Middle frontal gyrus (tissue), 1 donor: ENCODE measurements at regions not wholly inside any gene's neighbourhood (a gene's known extent, or its start where the extent isn't known, plus 50 kb on each side); places are given as distances from the start of the nearest gene placed in this dataset.

Experiments used
- DNase-seq: peaks from one replicate; pipeline ENCODE4 v3.0.0-alpha.2; 2015; ENCODE audit warnings: low spot score; ENCODE audit errors: extremely low spot score

DNA sequence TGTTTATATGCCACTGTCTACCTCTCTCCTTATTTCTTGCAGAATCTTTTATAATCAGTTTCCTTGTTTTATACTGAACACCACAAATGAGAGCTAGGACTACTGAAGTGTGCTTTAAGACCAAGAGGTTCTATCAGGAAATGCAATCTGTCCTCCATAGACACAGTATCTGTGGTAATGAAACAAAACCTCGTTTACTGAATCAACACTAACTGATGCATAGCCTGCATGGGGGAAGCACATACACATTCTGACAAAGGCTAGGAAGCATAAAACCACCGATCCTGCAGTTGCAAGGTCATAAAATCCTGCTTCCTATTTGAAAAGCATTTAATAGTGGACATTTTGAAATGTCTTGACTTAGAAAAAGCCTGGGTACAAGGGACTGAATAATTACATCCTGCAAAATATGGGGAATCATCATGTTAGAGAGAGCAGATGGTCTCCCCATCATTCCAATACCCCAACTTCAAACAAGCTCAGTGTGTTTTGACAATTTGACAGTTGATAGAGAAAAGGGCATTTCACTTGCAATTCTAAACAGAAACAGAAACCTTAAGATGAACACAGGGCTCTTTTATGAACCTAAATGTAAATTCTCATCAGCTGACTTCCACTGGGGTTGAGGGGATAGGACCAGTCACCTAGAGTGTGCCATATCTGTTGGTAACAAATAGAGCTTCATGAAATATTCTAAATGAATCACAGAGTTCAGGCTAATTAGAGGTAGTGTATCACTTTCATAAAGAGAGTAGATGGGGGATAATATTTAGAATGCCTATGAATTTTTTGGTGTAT is 1845.6 kb upstream of the PIK3C3 start:
- no peak for DNase-seq

GRCh38 chr18:40108596-40108995 is 1846.4 kb upstream of the PIK3C3 start:
- no peak for DNase-seq

DNA sequence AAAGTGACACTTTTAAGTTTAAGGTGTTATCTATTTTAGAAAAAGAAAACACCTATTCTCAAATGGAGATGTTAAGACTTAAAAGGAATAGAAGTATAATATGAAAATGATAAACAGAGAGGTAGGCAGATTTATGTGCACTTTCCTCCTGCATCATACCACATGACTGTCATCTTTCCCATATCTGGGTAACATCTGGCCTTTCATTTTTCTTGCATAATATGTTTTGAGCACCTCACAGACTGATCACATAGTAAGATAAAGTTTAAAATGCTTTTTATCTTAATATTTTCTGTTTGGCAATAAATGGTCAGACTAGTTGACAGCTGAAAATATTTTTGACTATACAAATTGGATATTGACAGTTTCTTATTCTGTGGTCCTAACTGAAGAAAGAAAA is 1852.1 kb upstream of the PIK3C3 start:
- DNase-seq: no peak

DNA sequence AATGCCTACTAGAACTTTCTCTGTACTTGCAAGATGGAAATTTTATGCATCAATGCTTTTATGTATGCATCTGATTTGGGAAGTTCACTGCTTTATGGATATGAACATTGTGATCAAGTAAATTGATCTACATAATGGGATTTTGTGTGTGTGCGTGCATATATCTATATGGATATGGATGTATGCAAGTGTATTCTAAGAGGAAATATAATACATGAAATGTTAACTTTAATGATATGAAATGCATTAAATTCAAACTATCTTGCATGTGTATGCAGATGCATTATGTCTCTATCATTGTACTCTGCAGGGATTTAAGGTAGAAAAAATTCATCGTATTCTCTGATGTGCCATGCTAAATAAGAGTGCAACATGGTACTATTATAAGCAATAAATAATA is 1855.4 kb upstream of the PIK3C3 start:
- no peak for DNase-seq

- DNase-seq: no peak
Observed at GRCh38 chr18:40096675-40097074, 1858.4 kb upstream of the PIK3C3 start.

DNA sequence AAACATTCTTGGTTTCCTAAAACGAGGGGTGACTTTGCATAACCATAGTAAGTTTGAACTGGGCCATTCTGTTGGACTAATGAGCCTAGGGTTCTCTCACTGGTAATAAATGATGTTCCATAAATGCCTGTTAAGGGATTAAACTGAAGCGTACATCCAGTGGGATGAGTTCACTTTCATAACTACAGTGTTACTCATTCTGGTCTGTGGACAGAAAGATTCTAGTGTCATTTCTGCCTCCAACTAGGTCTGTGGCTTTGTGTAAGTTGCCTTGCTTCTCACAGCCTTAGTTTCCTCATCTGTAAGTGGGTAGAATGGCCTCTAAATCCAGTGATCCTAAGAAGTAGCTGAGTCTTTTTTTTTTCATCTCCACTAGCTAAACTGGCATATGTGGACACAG is 1860.6 kb upstream of the PIK3C3 start:
- no peak for DNase-seq

- no peak for DNase-seq
Observed at GRCh38 chr18:40088130-40088529, 1866.9 kb upstream of the PIK3C3 start.

GRCh38 chr18:40079786-40080185 is 1875.2 kb upstream of the PIK3C3 start:
- DNase-seq: no peak

GRCh38 chr18:40075616-40076015 is 1879.4 kb upstream of the PIK3C3 start:
- no peak for DNase-seq

DNA sequence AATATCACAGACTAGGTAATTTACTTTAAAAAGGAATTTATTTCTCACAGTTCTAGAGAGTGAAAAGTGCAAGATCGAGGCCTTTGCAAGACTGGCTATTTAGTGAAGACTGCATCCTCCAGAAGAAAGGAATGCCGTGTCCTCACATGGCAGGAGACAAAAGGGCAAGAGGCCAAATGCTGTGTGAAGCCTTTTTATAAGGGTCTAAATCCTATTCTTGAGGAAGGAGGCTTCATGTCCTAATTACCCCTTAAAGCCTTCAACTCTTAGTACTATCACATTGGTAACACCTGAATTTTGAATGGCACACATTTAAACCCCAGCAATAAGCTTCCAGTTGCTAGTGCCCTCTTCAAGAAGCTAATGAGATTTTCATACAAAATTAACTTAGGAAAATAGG is 1882.3 kb upstream of the PIK3C3 start:
- no peak for DNase-seq

- no peak for DNase-seq
Observed at GRCh38 chr18:40066368-40066767, 1888.7 kb upstream of the PIK3C3 start.

GRCh38 chr18:40063488-40063887 is 1891.5 kb upstream of the PIK3C3 start:
- no peak for DNase-seq

DNA sequence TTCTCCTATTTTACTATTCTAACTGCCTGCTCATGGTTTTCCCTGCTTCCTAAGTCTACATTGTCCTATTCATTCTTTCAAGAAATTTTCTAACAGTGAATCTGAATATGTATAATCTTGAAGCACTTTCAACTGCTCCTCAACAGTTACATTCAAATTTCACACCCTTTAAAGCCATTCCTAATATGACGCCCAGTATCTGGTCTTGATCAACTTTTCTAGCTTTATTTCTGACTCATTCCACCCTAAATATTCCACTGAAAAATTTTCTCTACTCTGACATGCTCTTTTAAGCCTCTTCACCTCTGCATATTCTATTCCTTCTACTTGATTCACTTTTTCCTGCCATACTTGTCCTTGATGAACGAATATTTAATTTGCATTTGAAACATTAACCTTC is 1893.9 kb upstream of the PIK3C3 start:
- no peak for DNase-seq

- no peak for DNase-seq
Observed at GRCh38 chr18:40060562-40060961, 1894.5 kb upstream of the PIK3C3 start.

DNA sequence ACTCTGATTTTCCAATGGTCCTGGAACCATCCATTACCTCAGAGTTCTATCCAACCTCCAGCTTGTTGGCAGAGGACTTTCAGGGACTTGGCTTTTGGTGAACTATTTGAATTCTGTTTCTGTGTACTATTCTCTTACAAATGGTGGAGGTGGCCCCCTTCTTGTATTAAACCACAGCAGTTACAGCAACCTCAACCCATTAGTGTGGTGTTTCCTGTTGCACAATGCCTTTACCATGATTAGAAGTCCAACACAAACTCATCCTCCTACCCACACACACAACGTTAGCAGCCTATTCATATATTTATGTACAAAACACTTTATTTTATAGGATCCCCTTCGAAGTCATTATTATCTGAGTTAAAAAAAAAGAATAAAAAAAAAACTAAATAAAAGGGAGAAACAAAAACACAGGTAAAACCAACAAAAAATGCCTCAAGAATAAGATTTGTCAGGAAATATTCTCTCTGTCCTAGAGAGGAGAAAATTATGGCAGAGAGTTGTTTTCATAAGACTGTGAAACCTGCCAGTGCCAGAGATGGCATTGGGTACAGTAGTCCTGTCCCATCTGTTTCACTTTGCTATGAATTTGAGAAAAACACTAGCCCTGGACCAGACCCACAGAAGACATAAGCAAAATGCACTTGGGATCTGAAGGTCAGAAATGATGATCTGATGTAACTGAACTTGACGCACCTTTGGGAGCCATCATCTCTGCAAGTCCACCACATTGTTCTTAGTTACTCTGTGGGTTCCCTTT is 1896.0 kb upstream of the PIK3C3 start:
- no peak for DNase-seq

GRCh38 chr18:40056079-40056692 is 1898.8 kb upstream of the PIK3C3 start:
- no peak for DNase-seq

GRCh38 chr18:40055262-40055661 is 1899.8 kb upstream of the PIK3C3 start:
- DNase-seq: no peak

GRCh38 chr18:40049716-40050115 is 1905.3 kb upstream of the PIK3C3 start:
- no peak for DNase-seq

DNA sequence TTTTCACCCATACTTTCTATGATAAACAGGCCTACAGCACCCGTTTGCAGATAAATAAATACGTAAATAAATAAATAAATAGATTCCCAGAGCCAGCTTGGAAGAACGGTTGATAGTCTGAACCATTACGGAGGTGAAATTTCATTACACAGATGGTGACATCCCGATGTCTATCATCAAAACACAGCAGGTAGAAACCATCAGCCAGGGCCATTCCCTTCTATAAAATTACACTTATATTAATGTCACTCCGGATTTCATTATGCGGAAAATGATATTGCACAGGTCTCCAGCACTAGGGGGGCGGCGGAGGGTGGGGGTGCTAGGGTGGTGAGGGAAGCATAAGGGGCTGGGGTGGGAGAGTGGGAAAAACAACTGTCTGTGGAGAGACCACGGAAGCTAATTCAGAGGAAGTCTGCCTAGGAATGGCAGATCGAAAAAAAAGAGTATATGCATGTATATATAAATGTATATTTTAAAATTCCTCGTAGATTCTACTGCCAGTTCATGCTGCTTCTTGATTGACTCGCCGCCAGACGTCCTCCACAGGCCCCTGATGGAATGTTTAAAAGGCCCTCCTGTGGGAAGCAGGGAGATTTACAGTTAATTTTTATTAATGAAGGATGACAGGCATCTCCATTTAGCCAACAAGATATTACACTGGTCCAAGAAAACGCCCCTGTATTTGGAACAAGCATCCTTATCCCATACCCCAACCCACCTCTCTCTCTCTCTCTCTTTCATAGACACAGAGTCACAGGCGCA is 1906.0 kb upstream of the PIK3C3 start:
- no peak for DNase-seq

DNA sequence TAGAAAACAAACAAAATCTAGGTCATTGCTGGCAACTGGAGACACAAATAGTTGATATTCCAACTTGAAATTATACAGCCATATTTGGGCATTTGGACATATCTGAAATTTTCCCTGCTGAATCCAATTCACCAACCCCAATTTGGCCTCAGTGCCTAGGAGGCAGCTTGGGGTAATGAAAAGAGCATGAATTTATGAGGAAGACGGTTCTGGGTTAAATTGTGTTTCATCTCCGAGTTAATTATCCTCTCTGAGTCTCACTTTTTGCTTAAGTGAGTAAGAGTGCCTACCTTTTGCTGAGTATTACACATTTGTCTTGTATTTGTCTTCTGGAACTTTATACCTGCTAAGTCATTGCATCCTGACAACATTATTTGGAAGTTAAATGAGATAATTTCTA is 1906.8 kb upstream of the PIK3C3 start:
- no peak for DNase-seq

DNA sequence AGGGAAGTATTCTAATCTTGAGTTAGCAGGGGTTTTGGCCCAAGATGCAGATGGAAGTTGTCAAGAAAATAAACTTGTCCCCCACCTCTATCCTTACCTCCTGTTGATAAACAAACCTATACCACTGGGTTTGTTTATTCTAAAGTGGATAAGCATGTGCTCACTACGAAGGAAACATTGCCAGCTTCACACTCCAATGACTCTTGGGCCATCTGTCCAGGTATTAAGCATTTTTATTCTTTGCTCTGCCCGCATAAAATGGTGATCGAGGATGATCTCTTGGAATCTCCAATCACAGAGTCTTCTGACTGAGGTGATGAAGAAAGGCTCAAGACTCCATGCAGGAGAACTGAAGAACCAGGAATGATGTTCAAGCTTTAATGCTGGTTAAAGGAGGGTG is 1908.4 kb upstream of the PIK3C3 start:
- no peak for DNase-seq

- no peak for DNase-seq
Observed at GRCh38 chr18:40041951-40042350, 1913.1 kb upstream of the PIK3C3 start.
